CD14-positive monocyte (primary cell): ENCODE measurements at regions not wholly inside any gene's neighbourhood (a gene's known extent, or its start where the extent isn't known, plus 50 kb on each side); places are given as distances from the start of the nearest gene placed in this dataset.

Source experiments
- DNase-seq, 3 donors: peaks; one replicate each; pipeline ENCODE4 v3.0.0-alpha.2; 2011 to 2022
- H2AFZ ChIP-seq: 2 replicates; pipeline ENCODE4 v1.6.0; 2012; ENCODE audit warnings: mild to moderate bottlenecking, low read depth, low read length, inconsistent platforms; ENCODE audit not compliant: insufficient read depth, poor library complexity, severe bottlenecking
- H3K27ac ChIP-seq, 2 donors: 1 replicate in 1 of 2; 2 replicates in 1 of 2; pipeline ENCODE4 v1.5.1; 2012 to 2013; ENCODE audit warnings: low read length in 2 of 2, control low read depth in 1 of 2, inconsistent platforms in 1 of 2, low read depth in 1 of 2, mild to moderate bottlenecking in 1 of 2
- H3K27me3 ChIP-seq, 2 donors: one replicate each; pipeline versions ENCODE4 v1.6.0 to v1.6.1; 2011 to 2013; ENCODE audit warnings: low read length in 2 of 2; ENCODE audit not compliant: control insufficient read depth in 2 of 2, insufficient read depth in 2 of 2
- H3K36me3 ChIP-seq, 2 donors: replicated peaks in 1 of 2; 1 replicate in 1 of 2; 2 replicates in 1 of 2; pipeline versions ENCODE4 v1.5.1 to v1.6.1; 2012 to 2013; ENCODE audit warnings: low read length in 2 of 2, control low read depth in 1 of 2, inconsistent platforms in 1 of 2, mild to moderate bottlenecking in 1 of 2; ENCODE audit not compliant: insufficient read depth in 2 of 2, control insufficient read depth in 1 of 2
- H3K4me1 ChIP-seq, 2 donors: 1 replicate in 1 of 2; 2 replicates in 1 of 2; pipeline versions ENCODE4 v1.5.1 to v1.6.1; 2012 to 2013; ENCODE audit warnings: low read length in 2 of 2, control low read depth in 1 of 2, inconsistent platforms in 1 of 2, mild to moderate bottlenecking in 1 of 2, moderate library complexity in 1 of 2; ENCODE audit not compliant: insufficient read depth in 2 of 2, control insufficient read depth in 1 of 2
- H3K4me2 ChIP-seq: replicated peaks from 2 replicates; pipeline ENCODE3; 2012; ENCODE audit warnings: low read length, moderate library complexity, mild to moderate bottlenecking; ENCODE audit not compliant: poor library complexity, severe bottlenecking; ENCODE audit errors: extremely low read depth
- H3K4me3 ChIP-seq, 3 experiments: fragments of 200-600 bp in 1 of 3; sonication (generic) in 1 of 3; replicated peaks in 1 of 3; 1 replicate in 2 of 3; 2 replicates in 1 of 3; pipeline ENCODE4 v1.5.1; 2011 to 2013; ENCODE audit warnings: low read length in 3 of 3, mild to moderate bottlenecking in 3 of 3, control low read depth in 2 of 3, low read depth in 2 of 3, inconsistent platforms in 1 of 3, moderate library complexity in 1 of 3
- H3K79me2 ChIP-seq: 2 replicates; pipeline ENCODE4 v1.6.0; 2012; ENCODE audit warnings: mild to moderate bottlenecking, control low read depth, inconsistent platforms, low read length, moderate library complexity; ENCODE audit not compliant: insufficient read depth
- H3K9ac ChIP-seq: 2 replicates; pipeline ENCODE4 v1.6.0; 2017; ENCODE audit warnings: low read length, mild to moderate bottlenecking; ENCODE audit not compliant: insufficient read depth, poor library complexity, severe bottlenecking
- H3K9me3 ChIP-seq, 2 donors: replicated peaks in 1 of 2; 1 replicate in 1 of 2; 2 replicates in 1 of 2; pipeline versions ENCODE4 v1.5.1 to v1.6.1; 2012 to 2013; ENCODE audit warnings: low read length in 2 of 2, control low read depth in 1 of 2; ENCODE audit not compliant: control insufficient read depth in 1 of 2, insufficient read depth in 1 of 2
- H4K20me1 ChIP-seq: 2 replicates; pipeline ENCODE4 v1.6.0; 2012; ENCODE audit warnings: mild to moderate bottlenecking, low read length, control low read depth, moderate library complexity; ENCODE audit not compliant: insufficient read depth
- H3K27ac Mint-ChIP-seq, 7 donors: one replicate each; pipeline ENCODE4 v1.8.0; 2020; ENCODE audit warnings: mild to moderate bottlenecking in 7 of 7, mixed read lengths in 7 of 7, moderate library complexity in 6 of 7, inconsistent platforms in 2 of 7
- H3K27me3 Mint-ChIP-seq, 3 donors: one replicate each; pipeline ENCODE4 v1.8.0; 2021 to 2022; ENCODE audit warnings: low read depth in 3 of 3, mild to moderate bottlenecking in 3 of 3, mixed read lengths in 3 of 3, moderate library complexity in 3 of 3, inconsistent platforms in 1 of 3
- H3K36me3 Mint-ChIP-seq, 2 donors: one replicate each; pipeline ENCODE4 v1.8.0; 2020; ENCODE audit warnings: mixed read lengths in 2 of 2, inconsistent platforms in 1 of 2, mild to moderate bottlenecking in 1 of 2
- H3K4me1 Mint-ChIP-seq: one replicate; pipeline ENCODE4 v1.8.0; 2020; ENCODE audit warnings: mild to moderate bottlenecking, mixed read lengths
- H3K4me3 Mint-ChIP-seq, 2 donors: one replicate each; pipeline ENCODE4 v1.8.0; 2020; ENCODE audit warnings: mild to moderate bottlenecking in 2 of 2, mixed read lengths in 2 of 2, moderate library complexity in 1 of 2
- H3K9me3 Mint-ChIP-seq, 7 donors: one replicate each; pipeline ENCODE4 v1.8.0; 2020 to 2022; ENCODE audit warnings: mixed read lengths in 7 of 7, mild to moderate bottlenecking in 6 of 7, moderate library complexity in 6 of 7, inconsistent platforms in 2 of 7
- CTCF ChIP-seq: fragments of 200-600 bp; IDR thresholded peaks from one replicate; pipeline ENCODE4 v1.8.0; 2022; ENCODE audit warnings: antibody characterized with exemption, mild to moderate bottlenecking
- WGBS: methylation state at CpG from one replicate; pipeline ENCODE4 v1.1.5; 2013; ENCODE audit warnings: missing lambda C conversion rate; ENCODE audit not compliant: insufficient coverage; 5-methylcytosine and 5-hydroxymethylcytosine counted together
- intact Hi-C, 2 donors: fragments of 100-400 bp; cut with micrococcal nuclease; formaldehyde crosslinking; loops; one replicate each; pipeline versions ENCODE4 v1.15.0 to v1.15.1; 2023

- intact Hi-C loops, result loop anchor here in 1 of 2 donors (10.0 kb wide), 1 partner anchor 50 kb away; no protein-coding TSS in a partner anchor
- Mint-ChIP-seq H3K27ac (no peak overlapping the region), H3K27me3 (peaks cover 0 to 2% (median 0%) of the 10 kb centered on the region in 3 donors), H3K4me3 (no peak overlapping the region), H3K36me3 (peaks cover 0 to 4% of the 10 kb centered on the region in 2 donors), H3K9me3 (peaks cover 0 to 2% (median 0%) of the 10 kb centered on the region in 7 donors), H3K4me1 (peaks cover 9% of the 10 kb centered on the region)
- 100% methylated on average over 1 of the region's 4 CpGs for WGBS
- DNase-seq, result no peak
- Histone ChIP-seq H3K27me3 (no peaks in the 10 kb centered on the region), H3K9me3 (no peaks in the 10 kb centered on the region), H3K4me2 (no peak overlapping the region), H4K20me1 (no peaks in the 10 kb centered on the region), H3K4me3 (no peak overlapping the region), H3K4me1 (no peaks in the 10 kb centered on the region), H2AFZ (no peak overlapping the region), H3K36me3 (no peaks in the 10 kb centered on the region), H3K9ac (no peak overlapping the region), H3K79me2 (no peaks in the 10 kb centered on the region), H3K27ac (no peak overlapping the region)
- no peak for TF ChIP-seq CTCF
Measured at GRCh38 chr2:147614979-147615470, 229.8 kb upstream of the ACVR2A start.

- no peak overlapping the region for H3K4me2 ChIP-seq
- no peak overlapping the region for H2AFZ ChIP-seq
- no peaks in the 10 kb centered on the region for H3K9me3 ChIP-seq
- peaks cover 0 to 2% (median 0%) of the 10 kb centered on the region in 3 donors for H3K27me3 Mint-ChIP-seq
- WGBS, result no CpG with 5 or more reads among the region's 3 CpGs
- H3K4me3 Mint-ChIP-seq, result no peak overlapping the region
- H3K9ac ChIP-seq, result no peak overlapping the region
- H4K20me1 ChIP-seq, result no peaks in the 10 kb centered on the region
- H3K79me2 ChIP-seq, result no peaks in the 10 kb centered on the region
- H3K27me3 ChIP-seq, result no peaks in the 10 kb centered on the region
- H3K4me3 ChIP-seq, result no peak overlapping the region
- no peak overlapping the region for H3K27ac ChIP-seq
- no peak for DNase-seq
- TF ChIP-seq CTCF, result no peak
- H3K4me1 Mint-ChIP-seq, result peaks cover 9% of the 10 kb centered on the region
- no peak overlapping the region for H3K27ac Mint-ChIP-seq
- no peaks in the 10 kb centered on the region for H3K36me3 ChIP-seq
- H3K36me3 Mint-ChIP-seq, result peaks cover 0 to 4% of the 10 kb centered on the region in 2 donors
- intact Hi-C loops, result loop anchor here in 1 of 2 donors (10.0 kb wide), 1 partner anchor 50 kb away; no protein-coding TSS in a partner anchor
- H3K9me3 Mint-ChIP-seq, result peaks cover 0 to 2% (median 0%) of the 10 kb centered on the region in 7 donors
- H3K4me1 ChIP-seq, result no peaks in the 10 kb centered on the region
Measured at GRCh38 chr2:147614471-147614870, 230.4 kb upstream of the ACVR2A start.
